LHCN-M2 (cell line): ENCODE measurements at regions not wholly inside any gene's neighbourhood (a gene's known extent, or its start where the extent isn't known, plus 50 kb on each side); places are given as distances from the start of the nearest gene placed in this dataset.

ENCODE experiments used
- DNase-seq: peaks from one replicate; pipeline ENCODE4 v3.0.0-alpha.2; 2012; ENCODE audit warnings: low read depth

GRCh38 chr11:8799273-8799672 is 111.7 kb upstream of the AKIP1 start:
- DNase-seq, result no peak

- DNase-seq, result no peak
These were observed 110.4 kb upstream of the AKIP1 start for GRCh38 chr11:8800520-8801110.

GRCh38 chr11:8801121-8801520 is 109.9 kb upstream of the AKIP1 start:
- DNase-seq, result no peak

- no peak for DNase-seq
These were observed 108.7 kb upstream of the AKIP1 start for GRCh38 chr11:8802251-8802650.

GRCh38 chr11:8803973-8804372 is 107.0 kb upstream of the AKIP1 start:
- no peak for DNase-seq

- no peak for DNase-seq
These were observed 105.7 kb upstream of the AKIP1 start for GRCh38 chr11:8805296-8805695.

- DNase-seq, result no peak
These were observed 104.0 kb upstream of the AKIP1 start for GRCh38 chr11:8806974-8807373.

GRCh38 chr11:8807544-8808225 is 103.3 kb upstream of the AKIP1 start:
- DNase-seq, result peak; percentile 99

GRCh38 chr11:8808226-8808585 is 102.8 kb upstream of the AKIP1 start:
- DNase-seq, result peak; percentile 57

- peak; percentile 68 for DNase-seq
These were observed 101.6 kb upstream of the AKIP1 start for GRCh38 chr11:8809241-8809938.

- DNase-seq, result no peak
These were observed 101.0 kb upstream of the AKIP1 start for GRCh38 chr11:8809939-8810539.

- DNase-seq, result peak; percentile 87
These were observed 100.3 kb upstream of the AKIP1 start for GRCh38 chr11:8810540-8811301.

- DNase-seq, result no peak
These were observed 99.4 kb upstream of the AKIP1 start for GRCh38 chr11:8811571-8811970.

GRCh38 chr11:8812438-8812837 is 98.6 kb upstream of the AKIP1 start:
- peak; percentile 45 for DNase-seq

GRCh38 chr11:8813658-8814057 is 97.3 kb upstream of the AKIP1 start:
- DNase-seq, result peak; percentile 91

- no peak for DNase-seq
These were observed 96.6 kb upstream of the AKIP1 start for GRCh38 chr11:8814209-8814922.

- peak; percentile 93 for DNase-seq
These were observed 96.1 kb upstream of the AKIP1 start for GRCh38 chr11:8814923-8815240.

- DNase-seq, result no peak
These were observed 92.6 kb upstream of the AKIP1 start for GRCh38 chr11:8818421-8818820.

- no peak for DNase-seq
These were observed 90.6 kb upstream of the AKIP1 start for GRCh38 chr11:8820401-8820800.

GRCh38 chr11:8822469-8822868 is 88.5 kb upstream of the AKIP1 start:
- DNase-seq, result no peak

- DNase-seq, result no peak
These were observed 87.7 kb upstream of the AKIP1 start for GRCh38 chr11:8823174-8823742.
